Ascending aorta (tissue), 2 donors: ENCODE measurements at regions not wholly inside any gene's neighbourhood (a gene's known extent, or its start where the extent isn't known, plus 50 kb on each side); places are given as distances from the start of the nearest gene placed in this dataset.

Experiments
- DNase-seq, 2 donors: peaks; one replicate each; pipeline ENCODE4 v3.0.0-alpha.2; 2019; ENCODE audit warnings: low spot score in 2 of 2
- H3K27ac ChIP-seq, 2 donors: fragments of 200-600 bp; sonication (generic); one replicate each; pipeline ENCODE4 v1.5.1; 2016 to 2017; ENCODE audit warnings: mild to moderate bottlenecking in 1 of 2
- H3K27me3 ChIP-seq: fragments of 200-600 bp; sonication (generic); one replicate; pipeline ENCODE4 v1.5.1; 2017
- H3K36me3 ChIP-seq, 2 donors: fragments of 200-600 bp; sonication (generic); one replicate each; pipeline ENCODE4 v1.5.1; 2016
- H3K4me1 ChIP-seq, 2 donors: fragments of 200-600 bp; sonication (generic); one replicate each; pipeline ENCODE4 v1.5.1; 2016 to 2017; ENCODE audit warnings: mild to moderate bottlenecking in 1 of 2
- H3K4me3 ChIP-seq, 2 donors: fragments of 200-600 bp; sonication (generic); one replicate each; pipeline ENCODE4 v1.5.1; 2016 to 2017; ENCODE audit warnings: mild to moderate bottlenecking in 1 of 2
- H3K9me3 ChIP-seq, 2 donors: fragments of 200-600 bp; sonication (generic); one replicate each; pipeline ENCODE4 v1.5.1; 2016
- intact Hi-C: fragments of 100-400 bp; cut with DNase I; formaldehyde crosslinking; loops from one replicate; pipeline ENCODE4 v1.15.1; 2023
- TF ChIP-seq, protein P1 (sequence below), 3 experiments: fragments of 200-600 bp in 2 of 3; fragments of 450-650 bp in 1 of 3; sonication (generic) in 2 of 3; IDR thresholded peaks; one replicate each; pipeline ENCODE4 v1.5.1; 2016 to 2019; ENCODE audit warnings: antibody characterized with exemption in 3 of 3, mild to moderate bottlenecking in 1 of 3, moderate library complexity in 1 of 3

DNA sequence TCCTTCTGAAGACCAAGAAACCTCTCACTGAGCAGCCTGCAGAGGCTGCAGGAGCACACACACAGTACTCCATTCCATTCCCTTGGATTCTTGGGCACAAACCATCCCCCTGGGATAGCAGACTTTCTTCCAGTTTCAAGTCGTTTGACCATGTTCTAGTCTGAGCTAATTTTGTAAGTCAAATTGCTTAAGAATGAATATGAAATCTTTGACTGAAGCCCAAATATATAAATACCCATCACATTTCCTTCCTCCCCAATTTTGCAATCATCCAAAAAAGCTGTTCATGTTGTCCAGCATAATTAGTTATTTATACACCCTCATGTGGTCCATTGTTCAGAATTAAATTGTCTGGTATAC lies 231.2 kb upstream of the TPRG1 start:
- DNase-seq: peak in 1 of 2 donors; percentile 81
- no peak overlapping the region for H3K4me3 ChIP-seq
- H3K4me1 ChIP-seq: peaks cover 7 to 41% of the 10 kb centered on the region in 2 donors
- H3K9me3 ChIP-seq: no peaks in the 10 kb centered on the region
- TF ChIP-seq, protein P1, sequence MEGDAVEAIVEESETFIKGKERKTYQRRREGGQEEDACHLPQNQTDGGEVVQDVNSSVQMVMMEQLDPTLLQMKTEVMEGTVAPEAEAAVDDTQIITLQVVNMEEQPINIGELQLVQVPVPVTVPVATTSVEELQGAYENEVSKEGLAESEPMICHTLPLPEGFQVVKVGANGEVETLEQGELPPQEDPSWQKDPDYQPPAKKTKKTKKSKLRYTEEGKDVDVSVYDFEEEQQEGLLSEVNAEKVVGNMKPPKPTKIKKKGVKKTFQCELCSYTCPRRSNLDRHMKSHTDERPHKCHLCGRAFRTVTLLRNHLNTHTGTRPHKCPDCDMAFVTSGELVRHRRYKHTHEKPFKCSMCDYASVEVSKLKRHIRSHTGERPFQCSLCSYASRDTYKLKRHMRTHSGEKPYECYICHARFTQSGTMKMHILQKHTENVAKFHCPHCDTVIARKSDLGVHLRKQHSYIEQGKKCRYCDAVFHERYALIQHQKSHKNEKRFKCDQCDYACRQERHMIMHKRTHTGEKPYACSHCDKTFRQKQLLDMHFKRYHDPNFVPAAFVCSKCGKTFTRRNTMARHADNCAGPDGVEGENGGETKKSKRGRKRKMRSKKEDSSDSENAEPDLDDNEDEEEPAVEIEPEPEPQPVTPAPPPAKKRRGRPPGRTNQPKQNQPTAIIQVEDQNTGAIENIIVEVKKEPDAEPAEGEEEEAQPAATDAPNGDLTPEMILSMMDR (IDR thresholded peaks at IDR 0.05): no peak
- H3K36me3 ChIP-seq: no peaks in the 10 kb centered on the region
- peak overlapping the region; percentile 54 to 98 for H3K27ac ChIP-seq
- no peaks in the 10 kb centered on the region for H3K27me3 ChIP-seq
- intact Hi-C loops: loop anchor here (2.0 kb wide), 1 partner anchor 40 kb away; no protein-coding TSS in a partner anchor

DNA sequence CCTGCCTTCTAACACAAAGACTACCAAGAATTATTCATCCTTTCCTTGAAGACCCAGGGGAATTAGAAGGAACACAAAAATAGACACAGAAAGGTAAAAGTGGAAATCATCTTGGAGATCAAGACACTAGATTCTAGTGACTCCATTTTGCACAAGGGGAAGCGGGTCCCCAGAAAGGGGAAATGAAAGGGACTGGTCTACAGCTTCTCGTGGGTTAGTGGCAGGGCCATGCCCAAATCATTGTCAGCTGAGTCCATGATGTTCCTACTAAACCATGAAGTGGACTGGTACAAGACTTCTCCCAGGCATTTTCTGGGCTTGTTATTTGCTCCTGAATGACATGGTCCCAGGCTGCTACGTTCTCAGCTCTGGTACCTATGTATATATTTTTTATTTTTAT lies 230.7 kb upstream of the TPRG1 start:
- intact Hi-C loops: loop anchor here (2.0 kb wide), 1 partner anchor 40 kb away; no protein-coding TSS in a partner anchor
- no peaks in the 10 kb centered on the region for H3K36me3 ChIP-seq
- H3K27ac ChIP-seq: peak overlapping the region; percentile 54 to 98
- no peak overlapping the region for H3K4me3 ChIP-seq
- TF ChIP-seq, protein P1 (IDR thresholded peaks at IDR 0.05): no peak
- no peaks in the 10 kb centered on the region for H3K9me3 ChIP-seq
- H3K4me1 ChIP-seq: peaks cover 7 to 42% of the 10 kb centered on the region in 2 donors
- no peaks in the 10 kb centered on the region for H3K27me3 ChIP-seq
- no peak for DNase-seq

DNA sequence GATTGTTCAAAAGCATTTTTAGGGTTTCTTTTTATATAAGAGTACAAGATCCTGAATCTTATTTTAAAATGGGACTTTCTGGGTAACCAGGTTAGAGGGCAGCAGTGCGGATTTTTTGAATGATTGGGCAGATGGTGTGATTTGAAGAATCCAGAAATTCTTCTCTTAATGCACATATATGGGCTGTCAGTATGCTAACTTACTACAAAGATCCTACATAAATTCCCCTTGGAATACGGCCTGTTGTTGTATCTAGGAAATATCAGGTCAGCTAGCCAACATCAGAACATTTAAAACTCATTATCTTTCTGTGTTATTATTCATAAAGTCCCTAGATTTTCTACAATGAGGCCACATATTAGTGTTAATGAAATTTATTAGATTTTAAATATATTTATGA lies 229.6 kb upstream of the TPRG1 start:
- DNase-seq: no peak
- TF ChIP-seq, protein P1 (IDR thresholded peaks at IDR 0.05): no peak
- Histone ChIP-seq H3K4me3 (no peak overlapping the region), H3K27me3 (no peaks in the 10 kb centered on the region), H3K9me3 (no peaks in the 10 kb centered on the region), H3K36me3 (no peaks in the 10 kb centered on the region), H3K4me1 (peaks cover 8 to 53% of the 10 kb centered on the region in 2 donors), H3K27ac (peak overlapping the region; percentile 54 to 98)
- intact Hi-C loops: no loop called here

DNA sequence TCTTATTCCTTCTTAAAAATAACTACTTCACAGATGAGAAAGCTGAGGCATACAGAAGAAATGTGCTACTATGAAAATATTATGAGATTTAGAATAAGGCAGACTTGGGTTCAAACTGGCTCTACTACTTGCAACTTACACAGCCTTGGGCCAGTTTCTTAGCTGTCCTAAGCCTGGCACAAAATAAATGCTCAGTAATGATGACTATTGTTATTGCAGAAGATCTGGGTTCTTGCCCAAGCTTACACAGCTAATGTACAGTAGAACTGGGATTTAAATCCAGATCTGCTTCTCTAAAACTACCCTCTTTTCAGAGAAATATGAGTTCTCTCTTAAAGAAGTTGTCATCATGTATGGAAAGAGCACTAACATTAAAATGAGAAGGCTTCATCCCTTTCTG lies 228.2 kb upstream of the TPRG1 start:
- TF ChIP-seq, protein P1 (IDR thresholded peaks at IDR 0.05): no peak
- Histone ChIP-seq H3K4me1 (peaks cover 16 to 63% of the 10 kb centered on the region in 2 donors), H3K4me3 (no peak overlapping the region), H3K27me3 (no peaks in the 10 kb centered on the region), H3K9me3 (no peaks in the 10 kb centered on the region), H3K36me3 (no peaks in the 10 kb centered on the region), H3K27ac (peak overlapping the region; percentile 54 to 98)
- intact Hi-C loops: no loop called here
- DNase-seq: no peak

DNA sequence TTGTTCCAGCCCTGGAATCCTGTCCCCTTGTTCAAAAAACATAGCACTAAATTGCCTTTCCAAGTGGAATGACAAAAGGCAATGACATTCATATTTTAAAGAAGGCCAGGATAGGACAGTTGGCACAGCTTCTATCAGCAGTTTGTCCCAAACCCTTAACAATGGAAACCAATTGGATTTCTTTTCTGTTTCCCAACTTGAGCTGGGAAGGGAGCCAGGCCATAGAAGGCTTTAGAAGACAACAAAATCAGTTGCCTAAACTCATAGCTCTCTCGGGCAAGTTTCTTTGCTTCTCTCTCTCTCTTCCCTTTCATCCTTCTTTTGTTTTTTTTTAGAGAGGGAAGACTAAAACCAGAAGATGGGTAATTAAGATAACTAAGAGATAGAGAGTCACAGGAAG lies 227.7 kb upstream of the TPRG1 start:
- Histone ChIP-seq H3K27ac (peak overlapping the region; percentile 54 to 98), H3K27me3 (no peaks in the 10 kb centered on the region), H3K4me1 (peaks cover 22 to 67% of the 10 kb centered on the region in 2 donors), H3K4me3 (no peak overlapping the region), H3K36me3 (no peaks in the 10 kb centered on the region), H3K9me3 (no peaks in the 10 kb centered on the region)
- intact Hi-C loops: no loop called here
- TF ChIP-seq, protein P1 (IDR thresholded peaks at IDR 0.05): no peak
- DNase-seq: no peak
